Caco-2 (cell line): ENCODE measurements at regions not wholly inside any gene's neighbourhood (a gene's known extent, or its start where the extent isn't known, plus 50 kb on each side); places are given as distances from the start of the nearest gene placed in this dataset.

ENCODE experiments used
- BruUV-seq: library from RNA; stranded (reverse); fragments of 400-500 nt; replicated peaks from 2 replicates; lab custom pipeline; 2021; lab: Mats Ljungman, UMichigan
- CTCF ChIA-PET: fragments of 300-600 bp; sonication (Branson Sonifier 250); formaldehyde crosslinking; loops from one replicate; lab custom pipeline; 2022; ENCODE audit warnings: antibody characterized with exemption; lab: Charles Lee
- POLR2A ChIA-PET: fragments of 300-600 bp; sonication (Branson Sonifier 250); formaldehyde crosslinking; loops from one replicate; lab custom pipeline; 2022; ENCODE audit warnings: antibody characterized with exemption; lab: Charles Lee
- DNase-seq, 2 experiments: peaks; one replicate each; pipeline versions ENCODE4 v3.0.0 to v3.0.0-alpha.2; 2020 to 2022
- H3K27me3 ChIP-seq: replicated peaks from 2 replicates; pipeline ENCODE4 v1.6.0; 2011; ENCODE audit warnings: low read length; ENCODE audit not compliant: control insufficient read depth, insufficient read depth
- H3K36me3 ChIP-seq: 2 replicates; pipeline ENCODE4 v1.5.1; 2011; ENCODE audit warnings: low read length; ENCODE audit not compliant: control insufficient read depth, insufficient read depth
- H3K4me1 ChIP-seq: fragments of 250-450 bp; sonication (Bioruptor Pico); 2 replicates; pipeline ENCODE4 v1.5.1; 2020; ENCODE audit warnings: mild to moderate bottlenecking
- H3K4me3 ChIP-seq: 2 replicates; pipeline ENCODE4 v1.5.1; 2011; ENCODE audit warnings: low read depth, mild to moderate bottlenecking, control low read depth, low read length
- H3K9me3 ChIP-seq: fragments of 250-450 bp; sonication (Bioruptor Pico); 2 replicates; pipeline ENCODE4 v1.5.1; 2020; ENCODE audit warnings: mild to moderate bottlenecking, moderate library complexity
- H3K27ac Mint-ChIP-seq: one replicate; pipeline ENCODE4 v1.8.0; 2022; ENCODE audit warnings: mixed read lengths; ENCODE audit not compliant: unreplicated experiment
- H3K27me3 Mint-ChIP-seq: one replicate; pipeline ENCODE4 v1.8.0; 2022; ENCODE audit warnings: mixed read lengths; ENCODE audit not compliant: insufficient read depth, unreplicated experiment
- H3K36me3 Mint-ChIP-seq: one replicate; pipeline ENCODE4 v1.8.0; 2022; ENCODE audit warnings: mild to moderate bottlenecking, mixed read lengths; ENCODE audit not compliant: insufficient read depth, unreplicated experiment
- H3K4me1 Mint-ChIP-seq: one replicate; pipeline ENCODE4 v1.8.0; 2022; ENCODE audit warnings: low read depth, mixed read lengths; ENCODE audit not compliant: unreplicated experiment
- H3K4me3 Mint-ChIP-seq: one replicate; pipeline ENCODE4 v1.8.0; 2022; ENCODE audit warnings: mild to moderate bottlenecking, moderate library complexity, mixed read lengths; ENCODE audit not compliant: unreplicated experiment
- H3K9me3 Mint-ChIP-seq: one replicate; pipeline ENCODE4 v1.8.0; 2022; ENCODE audit warnings: mixed read lengths; ENCODE audit not compliant: unreplicated experiment
- CTCF ChIP-seq, 2 experiments: fragments of 200-600 bp in 1 of 2; IDR thresholded peaks; 1 replicate in 1 of 2; 2 replicates in 1 of 2; pipeline versions ENCODE4 v1.5.1 to v1.8.0; 2011 to 2022; ENCODE audit warnings: antibody characterized with exemption in 1 of 2, control low read depth in 1 of 2, inconsistent platforms in 1 of 2, low read depth in 1 of 2, low read length in 1 of 2, mild to moderate bottlenecking in 1 of 2, moderate library complexity in 1 of 2; ENCODE audit not compliant: insufficient read depth in 1 of 2, severe bottlenecking in 1 of 2, unreplicated experiment in 1 of 2
- intact Hi-C: fragments of 100-400 bp; cut with micrococcal nuclease; formaldehyde crosslinking; loops from one replicate; pipeline ENCODE4 v1.10.0; 2022; ENCODE audit not compliant: unreplicated experiment

- Histone ChIP-seq H3K4me1 (no peaks in the 10 kb centered on the region), H3K27me3 (no peaks in the 10 kb centered on the region), H3K9me3 (no peaks in the 10 kb centered on the region), H3K4me3 (no peak overlapping the region), H3K36me3 (no peaks in the 10 kb centered on the region)
- Mint-ChIP-seq H3K4me3 (no peak overlapping the region), H3K4me1 (no peaks in the 10 kb centered on the region), H3K27me3 (no peaks in the 10 kb centered on the region), H3K36me3 (no peaks in the 10 kb centered on the region), H3K27ac (no peak overlapping the region), H3K9me3 (no peaks in the 10 kb centered on the region)
- CTCF ChIA-PET = no interaction called here
- TF ChIP-seq CTCF (IDR thresholded peaks at IDR 0.05; ENCODE audit: insufficient read depth in 1 of 2, low read depth in 1 of 2, low read length in 1 of 2, severe bottlenecking in 1 of 2, unreplicated experiment in 1 of 2) = no peak
- no TSS peak for BruUV-seq
- DNase-seq = no peak
- POLR2A ChIA-PET = no interaction called here
- intact Hi-C loops = no loop called here
These were observed 76.7 kb upstream of the DTNA start for GRCh38 chr18:34633368-34633767.

- no peaks in the 10 kb centered on the region for H3K4me1 ChIP-seq
- H3K27ac Mint-ChIP-seq = no peak overlapping the region
- H3K4me1 Mint-ChIP-seq = no peaks in the 10 kb centered on the region
- DNase-seq = no peak
- no peak overlapping the region for H3K4me3 ChIP-seq
- H3K4me3 Mint-ChIP-seq = no peak overlapping the region
- POLR2A ChIA-PET = no interaction called here
- H3K36me3 Mint-ChIP-seq = no peaks in the 10 kb centered on the region
- H3K36me3 ChIP-seq = no peaks in the 10 kb centered on the region
- no peaks in the 10 kb centered on the region for H3K27me3 ChIP-seq
- TF ChIP-seq CTCF (IDR thresholded peaks at IDR 0.05; ENCODE audit: insufficient read depth in 1 of 2, low read depth in 1 of 2, low read length in 1 of 2, severe bottlenecking in 1 of 2, unreplicated experiment in 1 of 2) = no peak
- intact Hi-C loops = no loop called here
- no peaks in the 10 kb centered on the region for H3K9me3 ChIP-seq
- BruUV-seq = no TSS peak
- H3K9me3 Mint-ChIP-seq = no peaks in the 10 kb centered on the region
- no peaks in the 10 kb centered on the region for H3K27me3 Mint-ChIP-seq
- CTCF ChIA-PET = no interaction called here
These were observed 72.8 kb upstream of the DTNA start for GRCh38 chr18:34637094-34637801.

- no TSS peak for BruUV-seq
- ChIA-PET POLR2A (no interaction called here), CTCF (no interaction called here)
- Mint-ChIP-seq H3K27ac (no peak overlapping the region), H3K4me3 (no peak overlapping the region), H3K36me3 (no peaks in the 10 kb centered on the region), H3K27me3 (no peaks in the 10 kb centered on the region), H3K4me1 (no peaks in the 10 kb centered on the region), H3K9me3 (no peaks in the 10 kb centered on the region)
- H3K4me1 ChIP-seq = no peaks in the 10 kb centered on the region
- no peaks in the 10 kb centered on the region for H3K36me3 ChIP-seq
- DNase-seq = no peak
- no peaks in the 10 kb centered on the region for H3K9me3 ChIP-seq
- no peak for TF ChIP-seq CTCF (IDR thresholded peaks at IDR 0.05; ENCODE audit: insufficient read depth in 1 of 2, low read depth in 1 of 2, low read length in 1 of 2, severe bottlenecking in 1 of 2, unreplicated experiment in 1 of 2)
- H3K4me3 ChIP-seq = no peak overlapping the region
- H3K27me3 ChIP-seq = no peaks in the 10 kb centered on the region
- intact Hi-C loops = no loop called here
These were observed 70.4 kb upstream of the DTNA start for GRCh38 chr18:34639687-34640086.
